ENCODE measurements at regions not wholly inside any gene's neighbourhood (a gene's known extent, or its start where the extent isn't known, plus 50 kb on each side); places are given as distances from the start of the nearest gene placed in this dataset.
"Not testable (repeated sequence)": the region's sequence is repeated elsewhere in the genome, so short reads cannot be mapped to it uniquely, and the experiment has no call there.

- intact Hi-C loops (cut with DNase I) = no loop called here
- no peaks in the 10 kb centered on the region for H3K27me3 ChIP-seq
- WGBS, 2 donors = 89 to 90% methylated on average over 4 to 5 of the region's 5 CpGs
- no peak overlapping the region for H3K4me3 ChIP-seq
- H3K36me3 ChIP-seq = no peaks in the 10 kb centered on the region
- H3K4me1 ChIP-seq = no peaks in the 10 kb centered on the region
- H3K9me3 ChIP-seq = no peaks in the 10 kb centered on the region
- TF ChIP-seq POLR2A (IDR thresholded peaks at IDR 0.05) (no peak), CTCF (IDR thresholded peaks at IDR 0.05) (no peak)
- DNase-seq = no peak
- H3K27ac ChIP-seq = no peak overlapping the region
These were observed 266.6 kb downstream of the MID1IP1 start for GRCh38 chrX:39067866-39068265.

DNA sequence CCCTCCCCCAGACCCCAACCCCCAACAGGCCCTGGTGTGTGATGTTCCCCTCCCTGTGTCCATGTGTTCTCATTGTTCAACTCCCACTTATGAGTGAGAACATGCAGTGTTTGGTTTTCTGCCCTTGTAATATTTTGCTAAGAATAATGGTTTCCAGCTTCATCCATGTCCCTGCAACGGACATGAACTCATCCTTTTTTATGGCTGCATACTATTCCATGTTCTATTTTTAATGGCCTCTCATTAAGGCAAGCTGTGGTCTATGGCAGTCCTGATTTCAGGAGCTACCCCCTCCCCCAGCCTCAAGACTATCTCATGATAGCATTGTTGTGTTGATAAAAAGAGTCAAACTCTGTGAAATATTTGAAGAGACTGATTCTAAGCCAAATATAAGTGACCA is 267.4 kb downstream of the MID1IP1 start:
- H3K9me3 ChIP-seq; DNase-seq; H3K27me3 ChIP-seq; H3K4me3 ChIP-seq; intact Hi-C loops (cut with DNase I); H3K36me3 ChIP-seq; H3K27ac ChIP-seq; H3K4me1 ChIP-seq: not testable (repeated sequence)
- WGBS, 2 donors = 33 to 100% methylated on average over 1 of the region's 1 CpG

- WGBS, 2 donors = 50 to 80% methylated on average over 1 to 2 of the region's 28 CpGs
- Histone ChIP-seq H3K27me3 (no peaks in the 10 kb centered on the region), H3K9me3 (no peaks in the 10 kb centered on the region), H3K4me1 (no peaks in the 10 kb centered on the region), H3K27ac (no peak overlapping the region), H3K36me3 (no peaks in the 10 kb centered on the region), H3K4me3 (no peak overlapping the region)
- DNase-seq = no peak
- TF ChIP-seq CTCF (IDR thresholded peaks at IDR 0.05) (no peak), POLR2A (IDR thresholded peaks at IDR 0.05) (no peak)
- intact Hi-C loops (cut with DNase I) = no loop called here
These were observed 268.8 kb downstream of the MID1IP1 start for GRCh38 chrX:39070009-39070408.

DNA sequence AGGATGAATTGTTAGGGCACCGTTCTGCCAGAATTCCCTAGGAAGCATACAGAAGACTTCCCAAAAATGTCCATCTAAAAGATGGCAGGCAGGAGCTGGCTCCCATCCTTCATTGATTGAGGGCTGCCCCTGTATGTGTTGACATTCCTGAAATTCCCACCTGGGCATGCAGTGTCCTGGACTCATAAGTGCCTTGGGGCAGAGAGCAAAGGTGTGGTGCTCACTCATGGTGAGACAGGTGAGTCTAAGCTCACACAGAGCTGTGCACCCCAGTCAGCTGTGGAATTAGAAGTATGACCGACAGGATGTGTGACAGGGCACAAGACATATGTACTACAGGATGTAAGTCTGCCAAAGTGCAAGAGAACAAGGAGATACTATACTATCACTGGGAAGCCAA is 271.9 kb downstream of the MID1IP1 start:
- TF ChIP-seq CTCF (IDR thresholded peaks at IDR 0.05) (no peak), POLR2A (IDR thresholded peaks at IDR 0.05) (no peak)
- Histone ChIP-seq H3K4me1 (no peaks in the 10 kb centered on the region), H3K27ac (no peak overlapping the region), H3K4me3 (no peak overlapping the region), H3K36me3 (no peaks in the 10 kb centered on the region), H3K9me3 (no peaks in the 10 kb centered on the region), H3K27me3 (no peaks in the 10 kb centered on the region)
- intact Hi-C loops (cut with DNase I) = no loop called here
- WGBS, 2 donors = 49 to 80% methylated on average over 1 to 2 of the region's 2 CpGs
- DNase-seq = no peak

GRCh38 chrX:39096599-39096998 is 295.3 kb downstream of the MID1IP1 start:
- Histone ChIP-seq H3K27ac (no peak overlapping the region), H3K27me3 (no peaks in the 10 kb centered on the region), H3K4me3 (no peak overlapping the region), H3K9me3 (no peaks in the 10 kb centered on the region), H3K36me3 (no peaks in the 10 kb centered on the region), H3K4me1 (no peaks in the 10 kb centered on the region)
- TF ChIP-seq CTCF (IDR thresholded peaks at IDR 0.05) (no peak), POLR2A (IDR thresholded peaks at IDR 0.05) (no peak)
- intact Hi-C loops (cut with DNase I) = no loop called here
- no peak for DNase-seq
- 13 to 67% methylated on average over 1 of the region's 1 CpG for WGBS, 2 donors

DNA sequence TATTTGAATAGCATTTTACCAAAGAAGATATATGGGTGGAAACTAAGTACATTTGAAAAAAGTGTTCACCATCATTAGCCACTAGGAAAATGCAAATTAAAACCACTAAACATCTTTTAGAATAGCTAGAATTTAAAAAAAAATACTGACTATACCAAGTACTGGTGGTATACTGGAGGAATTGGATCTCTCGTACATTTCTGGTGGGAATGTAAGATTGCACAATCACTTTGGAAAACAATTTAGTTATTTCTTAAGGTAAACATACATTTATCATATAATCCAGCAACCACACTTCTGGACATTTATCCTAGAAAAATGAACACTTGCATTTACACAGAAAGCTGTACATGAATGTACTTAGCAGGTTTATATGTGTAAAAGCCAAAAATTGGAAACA is 303.5 kb downstream of the MID1IP1 start:
- intact Hi-C loops (cut with DNase I) = no loop called here
- Histone ChIP-seq H3K4me1 (no peaks in the 10 kb centered on the region), H3K36me3 (no peaks in the 10 kb centered on the region), H3K9me3 (no peaks in the 10 kb centered on the region), H3K27ac (no peak overlapping the region), H3K27me3 (no peaks in the 10 kb centered on the region), H3K4me3 (no peak overlapping the region)
- TF ChIP-seq CTCF (IDR thresholded peaks at IDR 0.05) = no peak
- no peak for TF ChIP-seq POLR2A (IDR thresholded peaks at IDR 0.05)
- 70 to 72% methylated on average over 1 of the region's 1 CpG for WGBS, 2 donors
- DNase-seq = no peak
